ENCODE measurements at regions not wholly inside any gene's neighbourhood (a gene's known extent, or its start where the extent isn't known, plus 50 kb on each side); places are given as distances from the start of the nearest gene placed in this dataset.

DNA sequence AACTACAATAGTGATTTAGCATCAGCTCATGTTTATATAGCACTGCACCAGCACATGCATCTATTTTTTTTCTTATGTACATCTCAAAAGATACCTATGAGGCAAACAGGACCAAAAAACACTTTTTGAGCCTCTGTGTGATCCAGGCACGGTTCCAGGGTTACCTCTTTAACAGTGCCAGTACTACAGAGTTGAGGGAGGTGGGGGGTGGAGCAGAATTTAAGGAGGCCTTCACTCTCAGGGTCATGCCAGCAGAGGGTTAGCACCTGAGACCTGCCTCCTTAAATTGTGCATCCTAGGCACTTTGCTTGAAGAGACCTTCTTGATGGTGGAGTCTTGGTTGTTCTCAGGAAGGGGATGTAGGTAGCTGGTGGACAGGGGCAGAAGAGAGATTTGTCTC, 150.3 kb upstream of the TBL1XR1 start:
- no peak for TF ChIP-seq CSDC2 (CRISPR knock-in tag; IDR thresholded peaks at IDR 0.05)
- TF ChIP-seq, protein P1, sequence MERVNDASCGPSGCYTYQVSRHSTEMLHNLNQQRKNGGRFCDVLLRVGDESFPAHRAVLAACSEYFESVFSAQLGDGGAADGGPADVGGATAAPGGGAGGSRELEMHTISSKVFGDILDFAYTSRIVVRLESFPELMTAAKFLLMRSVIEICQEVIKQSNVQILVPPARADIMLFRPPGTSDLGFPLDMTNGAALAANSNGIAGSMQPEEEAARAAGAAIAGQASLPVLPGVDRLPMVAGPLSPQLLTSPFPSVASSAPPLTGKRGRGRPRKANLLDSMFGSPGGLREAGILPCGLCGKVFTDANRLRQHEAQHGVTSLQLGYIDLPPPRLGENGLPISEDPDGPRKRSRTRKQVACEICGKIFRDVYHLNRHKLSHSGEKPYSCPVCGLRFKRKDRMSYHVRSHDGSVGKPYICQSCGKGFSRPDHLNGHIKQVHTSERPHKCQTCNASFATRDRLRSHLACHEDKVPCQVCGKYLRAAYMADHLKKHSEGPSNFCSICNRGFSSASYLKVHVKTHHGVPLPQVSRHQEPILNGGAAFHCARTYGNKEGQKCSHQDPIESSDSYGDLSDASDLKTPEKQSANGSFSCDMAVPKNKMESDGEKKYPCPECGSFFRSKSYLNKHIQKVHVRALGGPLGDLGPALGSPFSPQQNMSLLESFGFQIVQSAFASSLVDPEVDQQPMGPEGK (CRISPR knock-in tag; IDR thresholded peaks at IDR 0.05; ENCODE audit: borderline replicate concordance): no peak
- TF ChIP-seq, protein P2, sequence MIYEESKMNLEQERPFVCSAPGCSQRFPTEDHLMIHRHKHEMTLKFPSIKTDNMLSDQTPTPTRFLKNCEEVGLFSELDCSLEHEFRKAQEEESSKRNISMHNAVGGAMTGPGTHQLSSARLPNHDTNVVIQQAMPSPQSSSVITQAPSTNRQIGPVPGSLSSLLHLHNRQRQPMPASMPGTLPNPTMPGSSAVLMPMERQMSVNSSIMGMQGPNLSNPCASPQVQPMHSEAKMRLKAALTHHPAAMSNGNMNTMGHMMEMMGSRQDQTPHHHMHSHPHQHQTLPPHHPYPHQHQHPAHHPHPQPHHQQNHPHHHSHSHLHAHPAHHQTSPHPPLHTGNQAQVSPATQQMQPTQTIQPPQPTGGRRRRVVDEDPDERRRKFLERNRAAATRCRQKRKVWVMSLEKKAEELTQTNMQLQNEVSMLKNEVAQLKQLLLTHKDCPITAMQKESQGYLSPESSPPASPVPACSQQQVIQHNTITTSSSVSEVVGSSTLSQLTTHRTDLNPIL (CRISPR knock-in tag; IDR thresholded peaks at IDR 0.05; ENCODE audit: low read depth): no peak

Data from SK-N-SH treated with all-trans-retinoic acid at 6 μM for 48 hours (cell line).